ENCODE measurements at regions not wholly inside any gene's neighbourhood (a gene's known extent, or its start where the extent isn't known, plus 50 kb on each side); places are given as distances from the start of the nearest gene placed in this dataset.
"Not testable (repeated sequence)": the region's sequence is repeated elsewhere in the genome, so short reads cannot be mapped to it uniquely, and the experiment has no call there.

GRCh38 chr10:125455431-125455830 lies 227.5 kb downstream of the TEX36 start:
- DNase-seq (ENCODE audit: low read depth), result no peak

- DNase-seq (ENCODE audit: low read depth), result no peak
Observed at GRCh38 chr10:125451319-125451718, 231.6 kb downstream of the TEX36 start.

GRCh38 chr10:125450218-125450617 lies 232.7 kb downstream of the TEX36 start:
- no peak for DNase-seq (ENCODE audit: low read depth)

GRCh38 chr10:125449571-125449970 lies 233.4 kb downstream of the TEX36 start:
- no peak for DNase-seq (ENCODE audit: low read depth)

- DNase-seq (ENCODE audit: low read depth), result no peak
Observed at GRCh38 chr10:125448596-125448995, 234.4 kb downstream of the TEX36 start.

GRCh38 chr10:125444790-125445189 lies 238.2 kb downstream of the TEX36 start:
- no peak for DNase-seq (ENCODE audit: low read depth)

GRCh38 chr10:125442856-125443540 lies 240.0 kb downstream of the TEX36 start:
- DNase-seq (ENCODE audit: low read depth), result no peak

- DNase-seq (ENCODE audit: low read depth), result peak; percentile 5
Observed at GRCh38 chr10:125441151-125441550, 241.8 kb downstream of the TEX36 start.

- no peak for DNase-seq (ENCODE audit: low read depth)
Observed at GRCh38 chr10:125431149-125431548, 251.8 kb downstream of the TEX36 start.

GRCh38 chr10:125428054-125428453 lies 254.9 kb downstream of the TEX36 start:
- no peak for DNase-seq (ENCODE audit: low read depth)

GRCh38 chr10:125424191-125424847 lies 258.6 kb downstream of the TEX36 start:
- no peak for DNase-seq (ENCODE audit: low read depth)

- DNase-seq (ENCODE audit: low read depth), result no peak
Observed at GRCh38 chr10:125423569-125423968, 259.4 kb downstream of the TEX36 start.

- no peak for DNase-seq (ENCODE audit: low read depth)
Observed at GRCh38 chr10:125419831-125420230, 259.5 kb upstream of the CTBP2 start.

- DNase-seq (ENCODE audit: low read depth), result no peak
Observed at GRCh38 chr10:125419146-125419545, 258.8 kb upstream of the CTBP2 start.

- DNase-seq (ENCODE audit: low read depth), result no peak
Observed at GRCh38 chr10:125417605-125418004, 257.2 kb upstream of the CTBP2 start.

- no peak for DNase-seq (ENCODE audit: low read depth)
Observed at GRCh38 chr10:125415964-125416363, 255.6 kb upstream of the CTBP2 start.

- no peak for DNase-seq (ENCODE audit: low read depth)
Observed at GRCh38 chr10:125415006-125415633, 254.8 kb upstream of the CTBP2 start.

GRCh38 chr10:125411724-125412123 lies 251.4 kb upstream of the CTBP2 start:
- peak; percentile 64 for DNase-seq (ENCODE audit: low read depth)

GRCh38 chr10:125409756-125410155 lies 249.4 kb upstream of the CTBP2 start:
- no peak for DNase-seq (ENCODE audit: low read depth)

- no peak for DNase-seq (ENCODE audit: low read depth)
Observed at GRCh38 chr10:125407557-125407956, 247.2 kb upstream of the CTBP2 start.

GRCh38 chr10:125407000-125407502 lies 246.7 kb upstream of the CTBP2 start:
- peak; percentile 8 for DNase-seq (ENCODE audit: low read depth)

GRCh38 chr10:125404902-125405301 lies 244.5 kb upstream of the CTBP2 start:
- DNase-seq (ENCODE audit: low read depth), result not testable (repeated sequence)

GRCh38 chr10:125401462-125401861 lies 241.1 kb upstream of the CTBP2 start:
- DNase-seq (ENCODE audit: low read depth), result no peak

Data from GM04504 (cell line).